Endothelial cell (in vitro differentiated cells): ENCODE measurements at regions not wholly inside any gene's neighbourhood (a gene's known extent, or its start where the extent isn't known, plus 50 kb on each side); places are given as distances from the start of the nearest gene placed in this dataset.

Experiments used
- DNase-seq: peaks from one replicate; pipeline ENCODE4 v3.0.0; 2021; ENCODE audit warnings: low spot score
- H3K27ac Mint-ChIP-seq: one replicate; pipeline ENCODE4 v1.8.0; 2021; ENCODE audit warnings: mixed read lengths, inconsistent platforms; ENCODE audit not compliant: unreplicated experiment
- H3K27me3 Mint-ChIP-seq: one replicate; pipeline ENCODE4 v1.8.0; 2021; ENCODE audit warnings: mild to moderate bottlenecking, moderate library complexity, mixed read lengths, inconsistent platforms; ENCODE audit not compliant: unreplicated experiment
- H3K36me3 Mint-ChIP-seq: one replicate; pipeline ENCODE4 v1.8.0; 2021; ENCODE audit warnings: mild to moderate bottlenecking, low read depth, mixed read lengths, inconsistent platforms; ENCODE audit not compliant: unreplicated experiment
- H3K4me1 Mint-ChIP-seq: one replicate; pipeline ENCODE4 v1.8.0; 2021; ENCODE audit warnings: mild to moderate bottlenecking, mixed read lengths, inconsistent platforms; ENCODE audit not compliant: unreplicated experiment
- H3K4me3 Mint-ChIP-seq: one replicate; pipeline ENCODE4 v1.8.0; 2021; ENCODE audit warnings: mild to moderate bottlenecking, mixed read lengths, inconsistent platforms; ENCODE audit not compliant: unreplicated experiment
- H3K9me3 Mint-ChIP-seq: one replicate; pipeline ENCODE4 v1.8.0; 2021; ENCODE audit warnings: mixed read lengths, inconsistent platforms; ENCODE audit not compliant: unreplicated experiment
- CTCF ChIP-seq: fragments of 200-600 bp; sonication (generic); IDR thresholded peaks from one replicate; pipeline ENCODE4 v1.5.0; 2021; ENCODE audit warnings: antibody characterized with exemption; ENCODE audit not compliant: unreplicated experiment

- H3K27me3 Mint-ChIP-seq: no peaks in the 10 kb centered on the region
- DNase-seq: no peak
- TF ChIP-seq CTCF: no peak
- H3K4me3 Mint-ChIP-seq: no peak overlapping the region
- H3K4me1 Mint-ChIP-seq: no peaks in the 10 kb centered on the region
- H3K27ac Mint-ChIP-seq: no peak overlapping the region
- no peaks in the 10 kb centered on the region for H3K9me3 Mint-ChIP-seq
- no peaks in the 10 kb centered on the region for H3K36me3 Mint-ChIP-seq
These were observed 1013.7 kb upstream of the GJE1 start for GRCh38 chr6:141118991-141119390.

- TF ChIP-seq CTCF: no peak
- Mint-ChIP-seq H3K27ac (no peak overlapping the region), H3K4me3 (no peak overlapping the region), H3K36me3 (no peaks in the 10 kb centered on the region), H3K27me3 (no peaks in the 10 kb centered on the region), H3K4me1 (peaks cover 3% of the 10 kb centered on the region), H3K9me3 (no peaks in the 10 kb centered on the region)
- no peak for DNase-seq
These were observed 1014.9 kb upstream of the GJE1 start for GRCh38 chr6:141117874-141118273.

- H3K36me3 Mint-ChIP-seq: no peaks in the 10 kb centered on the region
- no peak overlapping the region for H3K4me3 Mint-ChIP-seq
- no peak for TF ChIP-seq CTCF
- H3K27me3 Mint-ChIP-seq: no peaks in the 10 kb centered on the region
- DNase-seq: no peak
- H3K27ac Mint-ChIP-seq: no peak overlapping the region
- H3K4me1 Mint-ChIP-seq: peaks cover 22% of the 10 kb centered on the region
- no peaks in the 10 kb centered on the region for H3K9me3 Mint-ChIP-seq
These were observed 1022.2 kb upstream of the GJE1 start for GRCh38 chr6:141110481-141110880.

DNA sequence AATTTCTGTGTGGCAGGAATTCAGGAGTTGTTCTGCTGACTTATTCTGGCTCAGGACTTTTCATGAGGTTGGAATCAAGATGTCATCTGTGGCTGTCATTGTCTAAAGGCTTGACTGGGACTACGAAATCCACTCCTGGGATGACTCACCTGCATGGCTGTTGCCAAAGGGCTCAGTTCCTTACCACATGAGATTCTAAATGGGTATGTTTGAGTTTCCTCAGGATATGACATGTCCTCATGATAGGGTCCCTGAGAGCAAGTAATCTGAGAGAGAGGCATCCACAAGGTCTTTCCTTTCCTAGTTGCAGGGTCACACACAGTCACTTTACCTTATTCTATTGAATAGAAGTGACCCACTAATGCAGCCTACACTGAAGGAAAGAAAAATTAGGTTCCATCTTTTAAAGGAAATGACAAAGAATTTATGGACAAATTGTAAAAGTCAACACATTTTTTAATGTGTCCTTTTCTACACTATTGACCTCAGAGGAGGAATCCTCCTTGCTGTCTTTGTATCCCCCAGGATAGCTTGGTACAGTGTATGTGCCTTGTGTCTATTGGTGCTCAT lies 1025.0 kb upstream of the GJE1 start:
- no peak for TF ChIP-seq CTCF
- no peak for DNase-seq

GRCh38 chr6:141105481-141105880 lies 1027.2 kb upstream of the GJE1 start:
- no peak for DNase-seq
- H3K9me3 Mint-ChIP-seq: no peaks in the 10 kb centered on the region
- H3K27me3 Mint-ChIP-seq: no peaks in the 10 kb centered on the region
- H3K4me1 Mint-ChIP-seq: peaks cover 18% of the 10 kb centered on the region
- TF ChIP-seq CTCF: no peak
- no peaks in the 10 kb centered on the region for H3K36me3 Mint-ChIP-seq
- H3K4me3 Mint-ChIP-seq: no peak overlapping the region
- peak overlapping the region; percentile 81 for H3K27ac Mint-ChIP-seq

More for the DNA sequence above, 1025.0 kb upstream of the GJE1 start:
- H3K27ac Mint-ChIP-seq: no peak overlapping the region
- peaks cover 22% of the 10 kb centered on the region for H3K4me1 Mint-ChIP-seq
- H3K9me3 Mint-ChIP-seq: no peaks in the 10 kb centered on the region
- no peaks in the 10 kb centered on the region for H3K36me3 Mint-ChIP-seq
- no peak overlapping the region for H3K4me3 Mint-ChIP-seq
- H3K27me3 Mint-ChIP-seq: no peaks in the 10 kb centered on the region
